Ascending aorta (tissue), 2 donors: ENCODE measurements at regions not wholly inside any gene's neighbourhood (a gene's known extent, or its start where the extent isn't known, plus 50 kb on each side); places are given as distances from the start of the nearest gene placed in this dataset.

Experiments used
- DNase-seq, 2 donors: peaks; one replicate each; pipeline ENCODE4 v3.0.0-alpha.2; 2019; ENCODE audit warnings: low spot score in 2 of 2
- H3K27ac ChIP-seq, 2 donors: fragments of 200-600 bp; sonication (generic); one replicate each; pipeline ENCODE4 v1.5.1; 2016 to 2017; ENCODE audit warnings: mild to moderate bottlenecking in 1 of 2
- H3K27me3 ChIP-seq: fragments of 200-600 bp; sonication (generic); one replicate; pipeline ENCODE4 v1.5.1; 2017
- H3K36me3 ChIP-seq, 2 donors: fragments of 200-600 bp; sonication (generic); one replicate each; pipeline ENCODE4 v1.5.1; 2016
- H3K4me1 ChIP-seq, 2 donors: fragments of 200-600 bp; sonication (generic); one replicate each; pipeline ENCODE4 v1.5.1; 2016 to 2017; ENCODE audit warnings: mild to moderate bottlenecking in 1 of 2
- H3K4me3 ChIP-seq, 2 donors: fragments of 200-600 bp; sonication (generic); one replicate each; pipeline ENCODE4 v1.5.1; 2016 to 2017; ENCODE audit warnings: mild to moderate bottlenecking in 1 of 2
- H3K9me3 ChIP-seq, 2 donors: fragments of 200-600 bp; sonication (generic); one replicate each; pipeline ENCODE4 v1.5.1; 2016
- intact Hi-C: fragments of 100-400 bp; cut with DNase I; formaldehyde crosslinking; loops from one replicate; pipeline ENCODE4 v1.15.1; 2023
- TF ChIP-seq, protein P1 (sequence below), 3 experiments: fragments of 200-600 bp in 2 of 3; fragments of 450-650 bp in 1 of 3; sonication (generic) in 2 of 3; IDR thresholded peaks; one replicate each; pipeline ENCODE4 v1.5.1; 2016 to 2019; ENCODE audit warnings: antibody characterized with exemption in 3 of 3, mild to moderate bottlenecking in 1 of 3, moderate library complexity in 1 of 3

DNA sequence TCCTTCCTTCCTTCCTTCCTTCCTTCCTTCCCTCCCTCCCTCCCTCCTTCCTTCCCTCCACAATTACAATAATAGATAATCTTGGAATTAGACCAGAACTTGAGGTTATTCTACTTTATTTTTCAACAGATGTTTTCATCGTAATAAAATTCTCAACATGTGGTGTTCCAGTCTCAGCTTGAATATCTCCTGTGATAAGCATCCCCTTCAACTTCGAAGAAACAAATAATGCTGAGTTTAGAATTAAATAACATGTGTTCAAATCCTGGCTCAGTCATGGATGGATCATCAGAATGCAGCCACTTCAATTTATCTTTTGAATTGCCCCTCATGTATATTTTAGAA is 91.4 kb upstream of the PAPPA start:
- no peaks in the 10 kb centered on the region for H3K9me3 ChIP-seq
- no peaks in the 10 kb centered on the region for H3K4me1 ChIP-seq
- TF ChIP-seq, protein P1, sequence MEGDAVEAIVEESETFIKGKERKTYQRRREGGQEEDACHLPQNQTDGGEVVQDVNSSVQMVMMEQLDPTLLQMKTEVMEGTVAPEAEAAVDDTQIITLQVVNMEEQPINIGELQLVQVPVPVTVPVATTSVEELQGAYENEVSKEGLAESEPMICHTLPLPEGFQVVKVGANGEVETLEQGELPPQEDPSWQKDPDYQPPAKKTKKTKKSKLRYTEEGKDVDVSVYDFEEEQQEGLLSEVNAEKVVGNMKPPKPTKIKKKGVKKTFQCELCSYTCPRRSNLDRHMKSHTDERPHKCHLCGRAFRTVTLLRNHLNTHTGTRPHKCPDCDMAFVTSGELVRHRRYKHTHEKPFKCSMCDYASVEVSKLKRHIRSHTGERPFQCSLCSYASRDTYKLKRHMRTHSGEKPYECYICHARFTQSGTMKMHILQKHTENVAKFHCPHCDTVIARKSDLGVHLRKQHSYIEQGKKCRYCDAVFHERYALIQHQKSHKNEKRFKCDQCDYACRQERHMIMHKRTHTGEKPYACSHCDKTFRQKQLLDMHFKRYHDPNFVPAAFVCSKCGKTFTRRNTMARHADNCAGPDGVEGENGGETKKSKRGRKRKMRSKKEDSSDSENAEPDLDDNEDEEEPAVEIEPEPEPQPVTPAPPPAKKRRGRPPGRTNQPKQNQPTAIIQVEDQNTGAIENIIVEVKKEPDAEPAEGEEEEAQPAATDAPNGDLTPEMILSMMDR (IDR thresholded peaks at IDR 0.05), result no peak
- DNase-seq, result no peak
- no peak overlapping the region for H3K4me3 ChIP-seq
- intact Hi-C loops, result no loop called here
- H3K27ac ChIP-seq, result no peak overlapping the region
- H3K36me3 ChIP-seq, result no peaks in the 10 kb centered on the region
- H3K27me3 ChIP-seq, result no peaks in the 10 kb centered on the region

DNA sequence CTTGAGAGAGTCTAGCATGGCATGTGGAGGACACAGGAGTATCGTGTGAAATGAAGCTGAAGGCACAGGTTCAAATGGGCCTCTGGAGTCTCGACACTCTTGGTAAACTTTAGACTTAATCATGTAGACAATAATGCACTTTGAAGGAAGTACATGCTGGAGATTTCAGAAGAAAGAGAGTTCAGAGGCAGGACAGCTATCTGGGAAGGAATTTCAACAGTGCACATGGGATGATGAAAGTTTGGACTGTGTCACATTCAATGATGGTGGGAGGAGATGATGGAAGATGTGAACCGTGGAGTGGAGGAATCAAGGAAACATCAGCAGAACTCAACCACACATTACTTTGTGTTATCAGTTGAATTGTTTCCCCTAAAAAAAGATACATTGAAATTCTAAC is 88.6 kb upstream of the PAPPA start:
- Histone ChIP-seq H3K9me3 (no peaks in the 10 kb centered on the region), H3K36me3 (no peaks in the 10 kb centered on the region), H3K27ac (no peak overlapping the region), H3K4me3 (no peak overlapping the region), H3K4me1 (no peaks in the 10 kb centered on the region), H3K27me3 (no peaks in the 10 kb centered on the region)
- TF ChIP-seq, protein P1 (IDR thresholded peaks at IDR 0.05), result no peak
- intact Hi-C loops, result no loop called here
- DNase-seq, result no peak

DNA sequence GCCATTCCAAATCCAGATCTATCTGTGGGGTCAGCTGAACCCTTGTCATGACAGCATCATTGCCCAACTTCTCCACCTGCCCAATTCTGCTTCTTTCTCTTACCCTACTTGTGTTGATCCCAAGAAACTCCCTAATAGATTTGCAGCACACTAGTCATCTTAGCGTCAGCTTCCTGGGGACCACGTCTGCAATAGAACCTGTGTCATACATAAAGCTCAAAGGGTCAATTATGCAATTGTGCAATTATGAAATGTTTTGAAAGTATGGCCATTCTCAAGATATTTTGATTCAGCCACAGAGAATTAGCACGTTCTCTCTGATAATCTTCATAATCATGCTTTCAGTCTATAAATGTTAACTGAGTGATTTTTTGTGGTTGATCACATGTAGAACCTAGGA is 87.4 kb upstream of the PAPPA start:
- Histone ChIP-seq H3K4me1 (no peaks in the 10 kb centered on the region), H3K9me3 (no peaks in the 10 kb centered on the region), H3K27me3 (no peaks in the 10 kb centered on the region), H3K27ac (no peak overlapping the region), H3K4me3 (no peak overlapping the region), H3K36me3 (no peaks in the 10 kb centered on the region)
- intact Hi-C loops, result no loop called here
- TF ChIP-seq, protein P1 (IDR thresholded peaks at IDR 0.05), result no peak
- DNase-seq, result no peak

DNA sequence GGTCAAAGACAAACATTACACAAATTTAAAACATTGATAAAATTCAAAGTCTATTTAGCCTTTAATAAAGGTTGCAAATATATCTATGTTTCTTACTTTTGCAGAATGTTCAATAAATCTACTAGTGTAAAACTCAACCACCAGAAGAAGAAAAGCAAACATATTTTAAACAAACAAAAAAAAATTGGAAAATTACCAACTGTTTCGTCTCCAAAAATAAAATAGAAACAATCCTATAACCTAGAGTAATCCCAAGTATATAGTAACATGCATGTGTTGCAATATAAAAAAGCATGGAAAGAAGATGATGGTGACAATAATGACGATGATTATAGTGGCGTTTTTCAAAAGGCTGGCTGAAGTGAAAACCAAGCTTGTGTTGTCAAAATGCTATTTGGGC is 86.0 kb upstream of the PAPPA start:
- Histone ChIP-seq H3K4me3 (no peak overlapping the region), H3K4me1 (no peaks in the 10 kb centered on the region), H3K27ac (no peak overlapping the region), H3K36me3 (no peaks in the 10 kb centered on the region), H3K9me3 (no peaks in the 10 kb centered on the region), H3K27me3 (no peaks in the 10 kb centered on the region)
- DNase-seq, result no peak
- TF ChIP-seq, protein P1 (IDR thresholded peaks at IDR 0.05), result no peak
- intact Hi-C loops, result no loop called here

DNA sequence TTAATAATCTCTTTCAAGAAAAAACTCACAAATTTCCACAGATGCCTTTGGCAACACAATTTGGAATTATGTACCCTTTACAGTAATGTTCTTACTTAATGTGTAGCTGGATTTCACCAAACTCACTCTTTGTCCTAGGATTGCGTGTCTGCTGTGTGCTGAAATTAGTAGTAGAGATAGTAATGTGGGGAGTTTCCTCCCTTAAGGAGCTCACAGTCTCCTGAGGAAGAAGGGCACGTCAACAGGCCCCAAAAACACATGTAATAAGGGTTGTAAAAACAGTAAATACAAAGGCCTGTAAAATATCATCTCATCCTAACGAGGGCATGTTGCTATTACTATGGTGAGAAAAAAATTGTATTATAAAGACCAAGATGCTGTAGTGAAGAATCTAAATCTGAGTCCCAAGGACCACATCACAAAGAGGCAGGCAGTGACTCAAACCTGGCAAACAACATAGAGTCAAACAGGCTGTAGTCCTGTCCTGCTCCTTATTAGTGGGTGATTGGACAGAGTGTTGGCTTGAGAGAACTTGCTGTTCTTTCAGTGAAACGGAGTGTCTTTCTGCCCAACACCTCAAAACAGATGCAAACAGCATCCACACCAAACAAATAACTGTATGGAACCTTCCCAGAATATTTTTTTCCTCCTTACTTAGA is 83.2 kb upstream of the PAPPA start:
- no peak overlapping the region for H3K27ac ChIP-seq
- intact Hi-C loops, result no loop called here
- DNase-seq, result no peak

More for the DNA sequence above, 83.2 kb upstream of the PAPPA start:
- TF ChIP-seq, protein P1 (IDR thresholded peaks at IDR 0.05), result no peak
- no peaks in the 10 kb centered on the region for H3K4me1 ChIP-seq
- H3K36me3 ChIP-seq, result no peaks in the 10 kb centered on the region
- H3K27me3 ChIP-seq, result no peaks in the 10 kb centered on the region
- no peaks in the 10 kb centered on the region for H3K9me3 ChIP-seq
- no peak overlapping the region for H3K4me3 ChIP-seq
